Cardiac septum (tissue), 1 donor: ENCODE measurements at regions not wholly inside any gene's neighbourhood (a gene's known extent, or its start where the extent isn't known, plus 50 kb on each side); places are given as distances from the start of the nearest gene placed in this dataset.

ENCODE experiments used
- DNase-seq: peaks from one replicate; pipeline ENCODE4 v3.0.0-alpha.2; 2020; ENCODE audit warnings: low spot score
- intact Hi-C: fragments of 100-400 bp; cut with DNase I; formaldehyde crosslinking; loops from one replicate; pipeline ENCODE4 v1.14.0; 2022
- donor health status: DM: no; HTN: no; CAD: no.

DNA sequence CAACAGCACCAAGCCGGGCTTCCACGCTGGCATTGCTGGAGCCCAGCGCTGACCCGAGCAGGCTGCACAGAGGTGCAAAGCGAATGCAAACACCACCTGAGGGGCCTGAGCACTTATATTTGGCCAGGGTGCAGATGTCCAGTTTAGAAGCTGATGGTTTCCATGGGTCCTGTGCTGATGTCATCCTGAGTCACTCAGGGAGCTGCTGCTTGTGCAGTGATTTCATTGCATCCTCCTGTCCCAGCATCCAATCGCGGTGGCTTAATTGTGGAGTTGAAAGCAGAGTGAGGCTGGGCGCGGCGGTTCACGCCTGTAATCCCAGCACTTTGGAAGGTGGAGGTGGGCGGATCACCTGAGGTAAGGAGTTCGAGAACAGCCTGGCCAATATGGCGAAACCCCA, 410.2 kb upstream of the KLF6 start:
- no peak for DNase-seq
- intact Hi-C loops = loop anchor here (5.0 kb wide), 2 partner anchors 108 to 413 kb away; no protein-coding TSS in a partner anchor

DNA sequence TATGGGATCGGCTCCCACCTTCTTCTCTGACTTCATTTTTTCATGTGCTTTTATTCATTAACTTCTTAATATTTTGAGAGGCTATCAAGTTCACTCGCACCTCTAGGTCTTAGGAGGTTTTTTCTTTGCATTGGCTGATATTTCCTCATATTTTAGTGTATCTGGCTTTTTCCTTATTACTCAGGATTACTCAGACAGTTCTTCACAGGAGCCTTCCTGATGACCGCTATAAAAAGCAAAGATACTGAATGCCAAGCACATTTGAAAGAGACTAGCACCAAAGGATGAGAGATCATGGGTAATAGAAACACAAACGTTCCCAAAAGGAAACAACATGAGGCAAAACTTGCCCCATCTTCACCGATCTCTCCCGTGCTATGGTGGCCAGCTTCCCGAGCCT, 409.2 kb upstream of the KLF6 start:
- intact Hi-C loops = no loop called here
- no peak for DNase-seq

DNA sequence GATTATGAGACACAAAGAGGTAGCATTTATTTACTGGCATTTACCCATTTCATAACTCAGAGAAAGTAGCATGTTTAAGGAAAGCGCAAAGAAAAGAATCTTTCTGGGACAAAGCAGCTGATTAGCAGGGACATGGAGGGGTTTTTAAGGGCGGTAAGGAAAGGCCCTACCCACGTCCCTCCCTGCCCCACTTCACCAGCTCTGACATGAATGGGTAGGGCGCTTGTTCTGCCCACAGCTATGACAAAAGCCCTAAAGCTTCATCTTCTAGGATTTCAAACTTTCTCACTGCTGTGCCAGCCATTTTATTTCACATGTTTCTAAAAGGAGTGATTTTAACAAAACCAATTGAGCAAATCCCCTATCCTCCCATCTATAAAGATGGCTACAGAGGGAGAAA, 406.9 kb upstream of the KLF6 start:
- intact Hi-C loops = no loop called here
- no peak for DNase-seq

DNA sequence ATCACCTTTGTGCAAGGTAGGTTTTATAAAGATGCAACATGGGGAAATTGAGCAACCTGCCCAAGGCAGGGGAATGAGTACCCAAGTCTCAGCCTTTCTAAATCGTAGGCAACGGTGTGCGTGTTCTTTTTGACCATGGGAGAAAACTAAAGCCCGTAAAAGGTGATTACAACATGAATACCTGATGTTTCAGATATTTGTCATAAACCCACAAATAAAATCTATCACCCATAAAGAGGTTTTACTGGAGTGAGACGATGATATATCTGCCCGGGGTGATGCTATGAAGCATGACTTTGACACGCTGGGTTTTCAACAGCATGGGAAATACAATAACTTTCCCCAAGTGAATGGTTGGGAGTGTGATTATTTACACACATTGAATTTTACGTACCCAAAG, 406.3 kb upstream of the KLF6 start:
- no peak for DNase-seq
- intact Hi-C loops = no loop called here

DNA sequence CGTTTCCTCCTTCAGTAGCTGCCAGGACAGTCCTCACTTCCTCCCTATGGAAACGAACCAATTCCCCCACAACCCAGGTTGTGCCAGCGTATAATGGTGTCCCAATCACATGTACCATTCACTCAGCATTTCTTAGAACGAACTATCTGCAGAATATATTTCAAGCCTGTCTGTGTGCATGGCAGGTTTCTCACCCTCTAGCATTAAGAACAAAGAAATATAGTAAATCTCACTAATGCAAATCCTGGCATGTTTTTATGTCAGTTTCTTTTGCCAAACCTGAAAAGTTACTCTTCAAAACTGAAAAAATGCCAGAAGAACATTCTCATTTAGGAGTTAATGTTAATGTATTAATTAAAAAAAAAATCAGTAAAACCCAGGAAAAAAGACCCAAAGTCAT, 405.9 kb upstream of the KLF6 start:
- intact Hi-C loops = no loop called here
- DNase-seq = no peak

DNA sequence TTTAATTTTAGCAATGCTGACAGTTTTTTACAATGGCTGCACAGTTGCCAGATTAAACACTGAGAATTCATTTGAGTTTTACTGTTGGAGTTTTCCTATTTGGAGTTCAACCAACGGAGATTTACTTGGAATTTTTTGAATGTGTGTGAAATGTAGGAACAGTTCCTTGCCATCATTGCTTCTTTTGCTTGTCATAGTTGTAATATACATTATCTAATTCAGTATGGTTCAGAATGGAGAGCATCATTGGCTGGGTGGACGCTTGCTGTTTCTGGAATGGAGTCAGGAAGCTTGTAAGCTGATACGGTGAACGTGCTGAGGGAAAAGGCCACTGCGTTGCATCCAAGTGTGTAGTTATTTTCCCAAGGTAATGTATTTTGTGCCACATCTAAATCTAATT, 404.3 kb upstream of the KLF6 start:
- intact Hi-C loops = no loop called here
- DNase-seq = no peak

DNA sequence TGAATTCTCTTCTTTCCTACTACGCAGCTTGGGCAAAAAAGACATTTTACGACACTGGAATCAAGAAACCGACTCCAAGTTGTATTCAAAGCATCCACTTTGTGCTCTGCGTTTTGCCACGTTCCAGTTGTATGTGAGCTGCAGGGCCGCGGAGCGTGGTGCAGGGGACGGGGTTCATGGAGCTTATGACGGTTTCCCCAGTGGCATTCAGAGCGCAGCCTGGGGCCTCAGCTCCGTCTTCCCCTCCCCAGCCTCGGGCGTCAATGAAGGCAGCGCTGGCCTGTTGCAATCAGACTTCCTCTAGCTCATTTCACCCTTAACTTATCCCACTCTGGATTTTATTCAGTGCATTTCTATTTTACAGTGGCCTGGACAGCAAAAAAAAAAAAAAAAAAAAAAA, 403.4 kb upstream of the KLF6 start:
- intact Hi-C loops = no loop called here
- DNase-seq = no peak

DNA sequence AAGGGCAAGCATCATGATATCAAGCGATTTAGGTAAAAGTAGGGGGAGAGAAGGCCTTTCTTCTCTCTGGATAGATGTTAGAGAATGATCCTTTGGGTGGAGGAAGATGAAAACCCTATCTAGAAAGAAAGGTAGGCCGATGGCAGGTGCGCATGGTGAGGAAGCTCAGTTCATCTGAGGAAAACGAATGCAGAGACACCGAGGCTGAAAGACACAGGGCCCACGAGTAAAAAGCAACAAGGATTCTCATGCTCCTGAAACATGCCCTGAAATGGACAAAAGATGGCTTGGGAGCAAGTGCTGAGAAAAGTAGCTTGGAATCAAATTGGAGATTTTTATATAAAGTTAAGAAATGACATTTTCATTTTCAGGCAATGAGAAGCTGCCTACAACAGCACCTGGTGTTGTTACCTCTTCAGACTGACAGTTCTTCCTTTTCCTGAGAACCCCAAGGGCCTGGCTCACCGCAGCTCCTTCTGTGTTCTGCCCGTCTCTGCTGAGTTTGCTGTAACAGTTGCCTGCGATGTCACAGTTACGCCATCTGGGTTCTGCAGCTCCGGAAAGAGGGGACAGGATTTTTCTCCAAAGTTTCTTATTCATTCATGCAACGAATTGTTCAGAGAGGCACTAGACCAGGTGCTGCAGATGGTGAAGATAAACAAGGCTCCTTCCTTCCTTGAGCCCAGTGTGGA, 402.0 kb upstream of the KLF6 start:
- DNase-seq = no peak
- intact Hi-C loops = no loop called here

DNA sequence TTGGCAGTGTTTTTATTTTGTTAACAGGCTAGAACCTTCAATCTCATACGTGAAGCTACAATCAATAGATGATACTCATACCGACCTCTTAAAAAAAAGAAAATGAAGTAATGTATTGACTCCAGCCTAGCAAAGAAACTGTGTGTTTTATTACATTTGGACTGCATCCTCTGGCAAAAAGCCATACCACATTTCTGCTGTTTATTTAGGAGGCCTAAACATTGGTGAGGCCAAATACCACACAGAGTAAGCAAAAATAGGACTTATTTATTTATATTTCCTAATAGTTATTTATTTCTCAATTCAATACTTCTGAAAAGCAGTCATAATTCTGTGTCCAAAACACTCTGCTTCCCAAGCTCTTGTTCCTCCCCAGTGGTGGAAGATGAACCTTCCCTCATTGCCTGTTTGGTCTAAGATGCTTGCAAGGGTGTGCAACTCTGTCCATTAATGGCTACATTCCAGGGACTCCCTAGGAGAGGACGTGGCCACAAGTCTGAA, 398.8 kb upstream of the KLF6 start:
- intact Hi-C loops = no loop called here
- no peak for DNase-seq

DNA sequence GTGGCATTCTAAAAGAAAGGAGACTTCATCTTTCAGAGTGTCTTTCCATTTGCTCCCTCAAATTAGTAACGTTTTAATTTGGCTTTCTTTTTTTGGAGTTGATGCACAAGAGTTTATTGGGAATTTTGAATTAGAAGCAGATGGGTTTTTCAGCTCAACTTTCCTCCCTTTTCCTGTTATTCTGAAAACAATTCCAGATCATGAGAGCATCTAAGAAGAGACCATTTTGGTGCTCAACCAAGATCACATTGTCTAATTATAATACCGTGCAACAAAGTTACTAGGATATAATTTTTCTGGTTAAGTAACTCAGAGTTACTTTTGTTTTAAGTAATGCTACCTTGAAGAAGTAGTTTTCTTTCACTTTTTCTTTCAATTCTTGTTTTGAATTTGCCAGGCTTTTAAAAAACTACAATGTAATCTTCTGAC, 396.6 kb upstream of the KLF6 start:
- no peak for DNase-seq
- intact Hi-C loops = no loop called here

DNA sequence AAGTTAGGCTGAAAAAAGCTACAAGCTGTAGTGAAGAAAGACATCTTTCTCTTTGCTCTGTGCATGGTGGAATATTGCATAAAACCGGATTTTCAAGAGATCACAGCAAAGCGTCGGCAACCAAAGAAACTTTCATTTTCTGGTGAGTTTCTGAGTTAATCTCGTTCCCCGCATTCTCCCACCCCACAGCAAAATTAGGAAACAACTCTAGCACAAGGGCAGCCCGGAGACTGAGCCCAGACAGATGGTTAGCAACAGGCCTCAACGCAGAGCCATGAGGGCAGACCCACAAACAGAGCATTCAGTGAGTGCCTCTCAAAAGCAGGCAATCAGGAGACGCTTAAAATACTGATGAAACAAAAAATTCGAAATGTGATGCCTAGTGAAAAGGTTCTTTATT, 396.1 kb upstream of the KLF6 start:
- intact Hi-C loops = no loop called here
- DNase-seq = no peak

DNA sequence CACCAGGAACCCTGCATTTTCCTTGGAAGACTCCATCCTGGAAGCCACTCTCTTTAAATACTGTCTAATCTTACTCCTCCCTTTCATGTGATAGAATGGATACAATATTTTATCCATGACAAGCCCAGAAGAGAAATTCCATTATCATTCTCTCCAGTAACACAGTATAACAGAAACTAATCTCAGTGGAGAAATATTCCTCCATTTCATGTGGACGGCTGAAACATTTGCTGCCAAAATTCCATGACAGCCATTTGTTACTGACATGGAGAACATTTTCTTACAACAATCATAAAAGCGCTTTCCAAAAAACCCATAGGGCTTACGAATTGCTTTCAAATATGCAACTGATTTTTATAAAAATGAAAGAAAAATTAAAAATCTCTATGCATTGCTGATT, 392.8 kb upstream of the KLF6 start:
- DNase-seq = no peak
- intact Hi-C loops = no loop called here

DNA sequence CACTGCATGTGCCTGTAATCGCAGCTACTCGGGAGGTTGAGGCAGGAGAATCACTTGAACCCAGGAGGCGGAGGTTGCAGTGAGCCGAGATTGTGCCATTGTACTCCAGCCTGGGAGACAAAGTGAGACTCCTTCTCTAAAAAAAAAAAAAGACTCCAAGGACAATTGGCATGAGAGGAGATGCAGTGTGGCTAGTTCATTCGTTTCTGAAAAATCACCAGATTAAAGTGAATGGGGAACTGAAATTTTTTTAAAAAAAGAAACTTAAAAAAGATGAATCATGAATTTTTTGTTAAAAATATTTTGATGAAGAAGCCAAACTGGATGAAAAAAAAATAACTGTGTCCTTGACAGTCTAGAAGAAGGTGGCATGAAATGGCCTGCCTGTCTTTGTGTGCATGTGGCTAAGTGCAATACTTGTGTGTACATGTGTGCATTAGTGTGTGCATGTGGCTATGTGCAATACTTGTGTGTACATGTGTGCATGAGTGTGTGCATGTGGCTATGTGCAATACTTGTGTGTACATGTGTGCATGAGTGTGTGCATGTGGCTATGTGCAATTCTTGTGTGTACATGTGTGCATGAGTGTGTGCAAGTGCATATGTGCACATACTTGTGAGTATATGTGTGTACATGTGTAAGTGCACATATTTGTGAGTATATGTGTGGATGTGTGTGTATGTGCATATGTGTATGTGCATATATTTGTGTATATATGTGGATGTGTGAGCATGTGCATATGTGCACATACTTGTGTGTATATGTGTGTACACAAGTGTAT, 391.7 kb upstream of the KLF6 start:
- intact Hi-C loops = no loop called here
- DNase-seq = no peak

DNA sequence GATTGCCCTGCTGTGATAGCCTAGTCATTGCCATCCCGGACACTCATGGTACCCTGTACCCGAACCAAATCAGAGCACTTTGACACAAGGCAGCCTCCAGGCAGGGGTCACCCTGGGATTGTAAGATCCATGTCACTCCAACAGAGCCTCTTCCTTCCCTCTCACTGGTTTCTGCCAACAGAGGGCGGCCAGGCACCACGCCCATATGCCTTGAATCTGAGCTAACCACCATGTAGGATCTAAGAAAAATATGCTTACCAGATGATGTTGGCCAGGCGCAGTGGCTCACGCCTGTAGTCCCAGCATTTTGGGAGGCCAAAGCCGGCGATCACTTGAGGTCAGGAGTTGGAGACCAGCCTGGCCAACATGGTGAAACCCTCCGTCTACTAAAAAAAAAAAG, 389.2 kb upstream of the KLF6 start:
- DNase-seq = no peak
- intact Hi-C loops = no loop called here

DNA sequence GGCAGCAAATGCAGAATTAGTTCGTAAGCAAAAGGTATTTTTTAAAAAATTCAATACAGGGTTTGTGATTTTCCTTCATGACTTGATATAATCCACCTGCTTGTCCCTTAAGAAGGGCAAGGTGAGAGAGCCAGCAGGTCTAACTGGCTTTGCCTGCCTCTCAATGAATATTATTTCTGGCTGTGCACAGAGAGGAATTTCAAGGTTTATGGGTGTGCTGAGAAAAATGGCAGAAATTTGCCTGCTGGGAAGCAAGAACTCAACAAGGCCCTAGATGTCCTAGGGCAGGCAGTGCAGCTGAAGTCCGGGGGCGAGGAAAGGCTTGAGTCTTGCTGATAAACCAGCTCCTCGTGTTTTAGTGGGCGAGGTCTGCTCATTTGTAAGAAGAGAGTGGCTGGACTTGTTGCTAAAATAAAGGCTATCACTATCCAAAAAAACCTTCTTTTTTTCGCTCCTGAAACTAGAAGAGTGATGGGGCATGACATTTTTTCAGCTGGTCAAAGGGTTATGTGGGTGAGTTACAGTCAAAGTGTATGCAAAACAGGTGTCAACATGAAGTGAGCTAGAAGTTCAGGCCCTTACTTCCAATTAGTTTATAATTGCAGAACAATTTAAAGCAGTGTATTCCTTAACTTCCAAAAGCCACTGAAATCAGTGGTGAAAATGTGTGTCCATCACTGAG, 385.8 kb upstream of the KLF6 start:
- no peak for DNase-seq
- intact Hi-C loops = no loop called here

DNA sequence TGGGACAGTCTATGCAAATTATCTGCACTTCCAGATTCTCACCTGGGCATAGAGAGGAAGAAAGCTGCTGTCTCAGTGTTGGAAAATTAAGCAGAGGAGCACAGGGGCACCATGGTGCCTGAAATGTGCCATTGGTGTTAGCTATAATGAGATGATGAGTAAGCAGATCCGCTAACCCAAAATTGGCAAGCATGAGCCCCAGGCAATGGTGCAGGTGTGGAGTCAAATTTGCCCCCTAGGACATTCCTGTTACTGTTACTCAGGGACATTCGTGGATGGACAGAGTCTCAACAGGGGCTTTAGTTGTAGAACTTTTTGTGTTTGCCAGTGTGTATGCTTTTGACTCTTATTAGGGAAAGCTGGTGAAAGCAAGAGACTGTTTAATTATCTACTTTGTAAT, 385.2 kb upstream of the KLF6 start:
- DNase-seq = no peak
- intact Hi-C loops = no loop called here

DNA sequence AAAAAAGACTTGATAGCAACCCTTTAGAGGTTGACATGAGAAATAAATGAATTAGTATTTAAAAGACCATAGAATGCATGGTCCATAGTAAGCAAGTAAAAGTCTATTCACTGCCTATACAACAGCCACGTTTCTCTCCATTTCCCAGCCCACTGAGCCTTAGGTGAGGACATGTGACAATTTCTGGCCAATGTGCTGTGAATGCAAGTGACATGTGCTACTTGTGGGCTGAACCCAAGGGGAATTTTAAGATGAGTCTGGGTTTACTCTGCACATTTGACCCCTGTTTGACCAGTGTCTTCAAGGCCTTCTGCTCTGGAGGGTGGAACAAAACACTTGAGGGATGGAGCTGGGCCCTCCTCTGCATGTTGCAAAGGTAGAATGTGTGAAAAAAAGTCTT, 384.4 kb upstream of the KLF6 start:
- DNase-seq = no peak
- intact Hi-C loops = no loop called here

DNA sequence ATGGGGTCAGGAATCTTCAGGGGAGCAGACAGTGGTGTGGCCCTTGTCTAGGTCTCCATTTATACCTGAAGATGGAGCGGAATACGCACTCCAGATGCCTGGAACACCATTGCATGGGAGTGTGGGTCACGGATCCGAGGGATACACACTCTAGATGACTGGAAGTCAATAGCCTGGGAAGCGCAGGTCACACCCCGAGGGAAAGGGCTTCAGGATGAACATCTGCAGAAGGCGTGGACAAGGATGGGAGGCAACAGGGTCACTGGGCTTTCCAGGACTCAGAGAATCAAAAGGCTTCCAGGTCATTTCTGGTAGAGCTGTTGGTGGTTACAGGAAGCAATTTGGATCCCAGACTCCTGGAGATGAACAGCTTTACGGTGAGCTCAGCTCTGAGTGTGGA, 382.2 kb upstream of the KLF6 start:
- no peak for DNase-seq
- intact Hi-C loops = no loop called here

DNA sequence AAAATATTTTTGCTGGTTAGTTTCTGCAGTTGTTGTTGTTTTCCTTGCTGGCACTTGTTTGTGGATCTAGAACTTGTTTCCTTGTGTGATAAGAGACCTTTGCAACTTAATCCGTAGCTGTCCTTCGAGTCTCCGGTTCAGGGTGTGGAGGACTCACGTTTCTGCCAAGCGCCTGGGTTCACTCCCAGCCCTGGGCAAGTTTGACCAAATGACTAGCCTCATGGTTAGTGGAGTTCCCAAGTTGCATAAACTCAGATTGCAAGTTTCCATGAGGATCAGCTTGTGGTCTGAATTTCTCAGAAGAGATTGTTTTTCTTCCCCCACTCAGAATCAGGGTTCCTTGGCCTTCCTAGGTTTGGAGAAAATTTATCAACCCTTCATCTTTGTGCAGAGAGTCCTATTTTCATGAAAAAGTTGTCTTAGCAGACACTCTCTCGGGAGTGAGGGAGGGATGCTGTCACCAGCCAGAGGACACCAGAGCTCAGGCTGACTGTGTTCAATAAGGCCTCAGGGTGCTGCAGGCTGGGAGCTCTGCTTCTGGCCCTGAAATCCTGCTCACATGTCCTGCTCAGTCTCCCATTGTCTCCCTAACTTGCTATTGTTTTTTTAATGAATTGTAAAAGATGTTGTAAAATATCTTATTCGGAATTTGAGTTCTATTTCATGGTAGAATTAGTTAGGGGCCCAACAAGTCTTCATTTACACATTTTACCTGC, 377.7 kb upstream of the KLF6 start:
- intact Hi-C loops = no loop called here

DNA sequence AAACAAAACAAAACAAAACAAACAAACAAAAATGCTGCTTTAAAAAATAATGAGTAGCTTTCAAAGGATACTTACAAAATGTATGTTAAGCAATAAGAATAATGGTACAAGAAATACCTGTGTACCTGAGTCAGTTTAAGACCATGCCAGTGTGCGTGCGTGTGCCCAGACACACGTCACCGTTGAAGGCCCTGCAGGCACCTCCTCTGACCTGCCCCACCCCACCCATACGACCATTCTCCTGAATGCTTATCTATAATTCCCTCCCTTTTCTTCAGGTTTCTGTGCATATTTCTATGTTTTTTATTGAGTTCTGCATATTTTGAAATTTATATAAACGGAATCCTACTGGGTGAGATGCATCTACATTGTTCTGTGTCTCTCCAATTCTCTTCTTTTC, 374.2 kb upstream of the KLF6 start:
- intact Hi-C loops = no loop called here

More for the DNA sequence above, 377.7 kb upstream of the KLF6 start:
- no peak for DNase-seq

More for the DNA sequence above, 374.2 kb upstream of the KLF6 start:
- DNase-seq = no peak
